ENCODE measurements at regions not wholly inside any gene's neighbourhood (a gene's known extent, or its start where the extent isn't known, plus 50 kb on each side); places are given as distances from the start of the nearest gene placed in this dataset.
"Not testable (repeated sequence)": the region's sequence is repeated elsewhere in the genome, so short reads cannot be mapped to it uniquely, and the experiment has no call there.

- H3K4me3 ChIP-seq, result no peak overlapping the region
- H3K9me3 ChIP-seq, result peaks cover 10% of the 10 kb centered on the region
- DNase-seq (no peak), ATAC-seq (no peak)
- intact Hi-C loops (cut with DNase I, micrococcal nuclease), result no loop called here
- no peak for TF ChIP-seq CTCF (IDR thresholded peaks at IDR 0.05)
- no peaks in the 10 kb centered on the region for H3K4me1 ChIP-seq (ENCODE audit: low read depth)
- H3K36me3 ChIP-seq (ENCODE audit: low read depth), result no peaks in the 10 kb centered on the region
Observed at GRCh38 chr12:33614630-33615029, 175.0 kb upstream of the SYT10 start.

GRCh38 chr12:33617218-33617617 lies 177.6 kb upstream of the SYT10 start:
- H3K4me3 ChIP-seq, result no peak overlapping the region
- intact Hi-C loops (cut with DNase I, micrococcal nuclease), result no loop called here
- ATAC-seq, result no peak

GRCh38 chr12:33628087-33628486 lies 188.5 kb upstream of the SYT10 start:
- TF ChIP-seq CTCF (IDR thresholded peaks at IDR 0.05), result no peak
- intact Hi-C loops (cut with DNase I, micrococcal nuclease), result no loop called here

More at GRCh38 chr12:33617218-33617617, 177.6 kb upstream of the SYT10 start:
- Histone ChIP-seq H3K4me1 (ENCODE audit: low read depth) (no peaks in the 10 kb centered on the region), H3K36me3 (ENCODE audit: low read depth) (no peaks in the 10 kb centered on the region), H3K9me3 (peaks cover 10% of the 10 kb centered on the region)
- DNase-seq, result no peak
- no peak for TF ChIP-seq CTCF (IDR thresholded peaks at IDR 0.05)

GRCh38 chr12:33634544-33634943 lies 194.9 kb upstream of the SYT10 start:
- Histone ChIP-seq H3K36me3 (ENCODE audit: low read depth) (no peaks in the 10 kb centered on the region), H3K4me1 (ENCODE audit: low read depth) (no peaks in the 10 kb centered on the region), H3K4me3 (no peak overlapping the region), H3K9me3 (no peaks in the 10 kb centered on the region)
- DNase-seq (no peak), ATAC-seq (no peak)
- no peak for TF ChIP-seq CTCF (IDR thresholded peaks at IDR 0.05)
- intact Hi-C loops (cut with DNase I, micrococcal nuclease), result no loop called here

More at GRCh38 chr12:33628087-33628486, 188.5 kb upstream of the SYT10 start:
- no peaks in the 10 kb centered on the region for H3K36me3 ChIP-seq (ENCODE audit: low read depth)
- H3K9me3 ChIP-seq, result no peaks in the 10 kb centered on the region
- H3K4me1 ChIP-seq (ENCODE audit: low read depth), result no peaks in the 10 kb centered on the region
- no peak overlapping the region for H3K4me3 ChIP-seq
- DNase-seq (no peak), ATAC-seq (no peak)

GRCh38 chr12:33636930-33637329 lies 197.3 kb upstream of the SYT10 start:
- H3K4me1 ChIP-seq (ENCODE audit: low read depth); intact Hi-C loops (cut with DNase I, micrococcal nuclease); ATAC-seq; DNase-seq; H3K36me3 ChIP-seq (ENCODE audit: low read depth); H3K9me3 ChIP-seq; H3K4me3 ChIP-seq: not testable (repeated sequence)

GRCh38 chr12:33639975-33640374 lies 200.4 kb upstream of the SYT10 start:
- intact Hi-C loops (cut with DNase I, micrococcal nuclease), result no loop called here
- DNase-seq (no peak), ATAC-seq (no peak)
- Histone ChIP-seq H3K4me3 (no peak overlapping the region), H3K36me3 (ENCODE audit: low read depth) (no peaks in the 10 kb centered on the region), H3K4me1 (ENCODE audit: low read depth) (no peaks in the 10 kb centered on the region), H3K9me3 (no peaks in the 10 kb centered on the region)
- TF ChIP-seq CTCF (IDR thresholded peaks at IDR 0.05), result no peak

All from mucosa of descending colon (tissue), 3 donors.